GM12873 (cell line): ENCODE measurements at regions not wholly inside any gene's neighbourhood (a gene's known extent, or its start where the extent isn't known, plus 50 kb on each side); places are given as distances from the start of the nearest gene placed in this dataset.

Source experiments
- CTCF ChIP-seq: IDR thresholded peaks from 2 replicates; pipeline ENCODE4 v1.5.1; 2012; ENCODE audit warnings: low read depth, mild to moderate bottlenecking, moderate library complexity, low read length, control low read depth; ENCODE audit not compliant: insufficient read depth; ENCODE audit errors: missing control alignments

GRCh38 chr20:1720226-1720625 lies 62.6 kb upstream of the SIRPG start:
- TF ChIP-seq CTCF: no peak

GRCh38 chr20:1718604-1719384 lies 61.2 kb upstream of the SIRPG start:
- TF ChIP-seq CTCF: no peak

- no peak for TF ChIP-seq CTCF
Measured at GRCh38 chr20:1712634-1713624, 55.4 kb upstream of the SIRPG start.

GRCh38 chr20:1711826-1712601 lies 54.4 kb upstream of the SIRPG start:
- no peak for TF ChIP-seq CTCF

GRCh38 chr20:1711266-1711665 lies 53.7 kb upstream of the SIRPG start:
- no peak for TF ChIP-seq CTCF

- no peak for TF ChIP-seq CTCF
Measured at GRCh38 chr20:1710484-1710883, 52.9 kb upstream of the SIRPG start.
